ENCODE measurements at regions not wholly inside any gene's neighbourhood (a gene's known extent, or its start where the extent isn't known, plus 50 kb on each side); places are given as distances from the start of the nearest gene placed in this dataset.
"Not testable (repeated sequence)": the region's sequence is repeated elsewhere in the genome, so short reads cannot be mapped to it uniquely, and the experiment has no call there.

GRCh38 chr12:123047892-123048291 lies 67.4 kb downstream of the ARL6IP4 start:
- TF ChIP-seq POLR2A, CTCF (IDR thresholded peaks at IDR 0.05): not testable (repeated sequence)
